ENCODE measurements at regions not wholly inside any gene's neighbourhood (a gene's known extent, or its start where the extent isn't known, plus 50 kb on each side); places are given as distances from the start of the nearest gene placed in this dataset.

DNA sequence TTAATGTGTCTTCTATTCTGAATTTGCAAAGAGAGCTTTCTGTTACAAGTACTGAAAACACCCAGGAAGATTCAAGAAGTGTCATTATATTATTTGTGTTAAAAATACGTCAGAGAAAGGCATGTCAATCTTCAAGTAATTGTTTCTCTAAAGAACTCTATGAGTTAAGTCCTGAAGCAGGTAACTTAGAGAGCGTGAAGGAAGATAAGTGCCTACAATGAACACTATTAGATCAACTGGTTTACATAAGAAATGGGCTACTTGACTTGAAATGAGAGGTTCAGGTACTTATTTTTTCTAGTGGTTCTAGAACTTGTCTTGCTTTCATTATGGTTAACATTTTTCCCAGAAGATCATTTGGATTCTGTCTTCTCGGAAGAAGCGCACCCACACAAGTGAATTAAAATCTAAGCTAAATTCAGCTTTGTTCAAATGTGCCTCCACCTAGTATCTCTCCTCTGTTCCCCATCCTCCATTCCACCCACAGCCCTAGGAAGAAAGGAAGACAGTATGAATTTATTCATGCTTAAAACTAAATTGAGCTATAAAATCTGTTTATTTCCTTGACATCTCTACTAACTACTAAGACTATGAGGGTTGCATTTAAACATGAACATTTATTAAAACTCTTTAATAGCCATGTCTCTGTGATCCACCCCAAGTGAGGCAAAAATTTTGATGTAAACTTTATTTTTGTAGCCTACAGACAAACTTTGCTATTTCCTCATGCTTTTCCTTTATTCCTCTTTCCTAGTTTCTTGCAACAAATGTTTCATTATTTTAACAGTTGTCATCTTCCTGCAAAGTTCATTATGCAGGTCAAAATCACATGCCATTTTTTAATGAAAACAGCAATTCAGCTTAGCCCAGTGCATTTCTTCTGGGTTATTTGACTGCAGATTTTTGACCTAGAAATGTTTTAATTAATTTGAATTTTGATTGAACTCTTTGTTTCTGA is 206.8 kb downstream of the KCNJ2 start:
- no peaks in the 10 kb centered on the region for H3K27me3 Mint-ChIP-seq (ENCODE audit: low read depth)
- CTCF ChIA-PET: interaction anchor here (1.5 kb wide), 1 partner anchor 9 kb away, joined by 4 read pairs; no protein-coding TSS in a partner anchor
- no peak overlapping the region for H3K27ac Mint-ChIP-seq
- ATAC-seq (no peak), DNase-seq (ENCODE audit: low spot score) (no peak)
- 0 out of 2 replicates have a peak, but pooled peaks cover 3% of the 10 kb centered on the region for H3K36me3 Mint-ChIP-seq
- TF ChIP-seq, protein P1, sequence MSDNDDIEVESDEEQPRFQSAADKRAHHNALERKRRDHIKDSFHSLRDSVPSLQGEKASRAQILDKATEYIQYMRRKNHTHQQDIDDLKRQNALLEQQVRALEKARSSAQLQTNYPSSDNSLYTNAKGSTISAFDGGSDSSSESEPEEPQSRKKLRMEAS (CRISPR knock-in tag; IDR thresholded peaks at IDR 0.05): no peak
- TF ChIP-seq CREM (CRISPR knock-in tag; IDR thresholded peaks at IDR 0.05): no peak
- no peak for TF ChIP-seq ZNF396 (CRISPR knock-in tag; IDR thresholded peaks at IDR 0.05; ENCODE audit: borderline replicate concordance)
- no peak for TF ChIP-seq FOXP1 (CRISPR knock-in tag; IDR thresholded peaks at IDR 0.05; ENCODE audit: borderline replicate concordance)
- TF ChIP-seq ZBTB43 (CRISPR knock-in tag; IDR thresholded peaks at IDR 0.05): no peak
- no peak for TF ChIP-seq KAT7 (CRISPR knock-in tag; IDR thresholded peaks at IDR 0.05; ENCODE audit: borderline replicate concordance)
- no peak for TF ChIP-seq ATF6 (CRISPR knock-in tag; IDR thresholded peaks at IDR 0.05)
- TF ChIP-seq ESRRA (CRISPR knock-in tag; IDR thresholded peaks at IDR 0.05; ENCODE audit: borderline replicate concordance): no peak
- no peak for TF ChIP-seq ZNF317 (CRISPR knock-in tag; IDR thresholded peaks at IDR 0.05; ENCODE audit: borderline replicate concordance, low read depth)
- TF ChIP-seq, protein P2, sequence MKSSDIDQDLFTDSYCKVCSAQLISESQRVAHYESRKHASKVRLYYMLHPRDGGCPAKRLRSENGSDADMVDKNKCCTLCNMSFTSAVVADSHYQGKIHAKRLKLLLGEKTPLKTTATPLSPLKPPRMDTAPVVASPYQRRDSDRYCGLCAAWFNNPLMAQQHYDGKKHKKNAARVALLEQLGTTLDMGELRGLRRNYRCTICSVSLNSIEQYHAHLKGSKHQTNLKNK (CRISPR knock-in tag; IDR thresholded peaks at IDR 0.05): no peak
- TF ChIP-seq SOX15 (CRISPR knock-in tag; IDR thresholded peaks at IDR 0.05): no peak
- TF ChIP-seq CBFB (CRISPR knock-in tag; IDR thresholded peaks at IDR 0.05; ENCODE audit: low read depth): no peak
- TF ChIP-seq, protein P3, sequence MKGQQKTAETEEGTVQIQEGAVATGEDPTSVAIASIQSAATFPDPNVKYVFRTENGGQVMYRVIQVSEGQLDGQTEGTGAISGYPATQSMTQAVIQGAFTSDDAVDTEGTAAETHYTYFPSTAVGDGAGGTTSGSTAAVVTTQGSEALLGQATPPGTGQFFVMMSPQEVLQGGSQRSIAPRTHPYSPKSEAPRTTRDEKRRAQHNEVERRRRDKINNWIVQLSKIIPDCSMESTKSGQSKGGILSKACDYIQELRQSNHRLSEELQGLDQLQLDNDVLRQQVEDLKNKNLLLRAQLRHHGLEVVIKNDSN (CRISPR knock-in tag; IDR thresholded peaks at IDR 0.05): no peak
- no peak for TF ChIP-seq ARID4B (CRISPR knock-in tag; IDR thresholded peaks at IDR 0.05; ENCODE audit: borderline replicate concordance)
- TF ChIP-seq NFYB (CRISPR knock-in tag; conservative IDR thresholded peaks at IDR 0.05; ENCODE audit: low read depth): no peak
- TF ChIP-seq, protein P4, sequence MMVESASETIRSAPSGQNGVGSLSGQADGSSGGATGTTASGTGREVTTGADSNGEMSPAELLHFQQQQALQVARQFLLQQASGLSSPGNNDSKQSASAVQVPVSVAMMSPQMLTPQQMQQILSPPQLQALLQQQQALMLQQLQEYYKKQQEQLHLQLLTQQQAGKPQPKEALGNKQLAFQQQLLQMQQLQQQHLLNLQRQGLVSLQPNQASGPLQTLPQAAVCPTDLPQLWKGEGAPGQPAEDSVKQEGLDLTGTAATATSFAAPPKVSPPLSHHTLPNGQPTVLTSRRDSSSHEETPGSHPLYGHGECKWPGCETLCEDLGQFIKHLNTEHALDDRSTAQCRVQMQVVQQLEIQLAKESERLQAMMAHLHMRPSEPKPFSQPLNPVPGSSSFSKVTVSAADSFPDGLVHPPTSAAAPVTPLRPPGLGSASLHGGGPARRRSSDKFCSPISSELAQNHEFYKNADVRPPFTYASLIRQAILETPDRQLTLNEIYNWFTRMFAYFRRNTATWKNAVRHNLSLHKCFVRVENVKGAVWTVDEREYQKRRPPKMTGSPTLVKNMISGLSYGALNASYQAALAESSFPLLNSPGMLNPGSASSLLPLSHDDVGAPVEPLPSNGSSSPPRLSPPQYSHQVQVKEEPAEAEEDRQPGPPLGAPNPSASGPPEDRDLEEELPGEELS (CRISPR knock-in tag; IDR thresholded peaks at IDR 0.05): no peak
- TF ChIP-seq TEAD1 (CRISPR knock-in tag; IDR thresholded peaks at IDR 0.05): no peak
- TF ChIP-seq RORB (CRISPR knock-in tag; IDR thresholded peaks at IDR 0.05): no peak
- no peak overlapping the region for H3K4me3 Mint-ChIP-seq
- H3K4me1 Mint-ChIP-seq: peaks cover 9% of the 10 kb centered on the region
- POLR2A ChIA-PET: no interaction called here
- H3K9me3 Mint-ChIP-seq: peaks cover 5% of the 10 kb centered on the region
